Naive B cell (primary cell): ENCODE measurements at regions not wholly inside any gene's neighbourhood (a gene's known extent, or its start where the extent isn't known, plus 50 kb on each side); places are given as distances from the start of the nearest gene placed in this dataset.
"Not testable (repeated sequence)": the region's sequence is repeated elsewhere in the genome, so short reads cannot be mapped to it uniquely, and the experiment has no call there.

Source experiments
- ATAC-seq, 2 donors: fragments of 150-1000 bp; cut with Tn5 transposase; 2 replicates each; pipeline ENCODE4 v1.10.0; 2021; ENCODE audit warnings: low read depth in 2 of 2, mild to moderate bottlenecking in 2 of 2, moderate library complexity in 2 of 2
- DNase-seq: peaks from one replicate; pipeline ENCODE4 v3.0.0; 2022
- H3K27ac Mint-ChIP-seq, 6 donors: one replicate each; pipeline ENCODE4 v1.8.0; 2020 to 2022; ENCODE audit warnings: mild to moderate bottlenecking in 6 of 6, mixed read lengths in 6 of 6, moderate library complexity in 5 of 6, inconsistent platforms in 2 of 6
- H3K27me3 Mint-ChIP-seq, 3 donors: one replicate each; pipeline ENCODE4 v1.8.0; 2021 to 2022; ENCODE audit warnings: mixed read lengths in 3 of 3, mild to moderate bottlenecking in 1 of 3
- H3K36me3 Mint-ChIP-seq, 2 donors: one replicate each; pipeline ENCODE4 v1.8.0; 2020 to 2022; ENCODE audit warnings: mixed read lengths in 2 of 2, inconsistent platforms in 1 of 2, mild to moderate bottlenecking in 1 of 2
- H3K4me1 Mint-ChIP-seq, 3 donors: one replicate each; pipeline ENCODE4 v1.8.0; 2020 to 2022; ENCODE audit warnings: mixed read lengths in 3 of 3, inconsistent platforms in 1 of 3, mild to moderate bottlenecking in 1 of 3, moderate library complexity in 1 of 3
- H3K4me3 Mint-ChIP-seq, 8 donors: one replicate each; pipeline ENCODE4 v1.8.0; 2020 to 2022; ENCODE audit warnings: mild to moderate bottlenecking in 8 of 8, mixed read lengths in 8 of 8, moderate library complexity in 8 of 8, inconsistent platforms in 2 of 8
- H3K9me3 Mint-ChIP-seq, 7 donors: one replicate each; pipeline ENCODE4 v1.8.0; 2020 to 2022; ENCODE audit warnings: mixed read lengths in 7 of 7, mild to moderate bottlenecking in 5 of 7, inconsistent platforms in 2 of 7, moderate library complexity in 1 of 7

DNA sequence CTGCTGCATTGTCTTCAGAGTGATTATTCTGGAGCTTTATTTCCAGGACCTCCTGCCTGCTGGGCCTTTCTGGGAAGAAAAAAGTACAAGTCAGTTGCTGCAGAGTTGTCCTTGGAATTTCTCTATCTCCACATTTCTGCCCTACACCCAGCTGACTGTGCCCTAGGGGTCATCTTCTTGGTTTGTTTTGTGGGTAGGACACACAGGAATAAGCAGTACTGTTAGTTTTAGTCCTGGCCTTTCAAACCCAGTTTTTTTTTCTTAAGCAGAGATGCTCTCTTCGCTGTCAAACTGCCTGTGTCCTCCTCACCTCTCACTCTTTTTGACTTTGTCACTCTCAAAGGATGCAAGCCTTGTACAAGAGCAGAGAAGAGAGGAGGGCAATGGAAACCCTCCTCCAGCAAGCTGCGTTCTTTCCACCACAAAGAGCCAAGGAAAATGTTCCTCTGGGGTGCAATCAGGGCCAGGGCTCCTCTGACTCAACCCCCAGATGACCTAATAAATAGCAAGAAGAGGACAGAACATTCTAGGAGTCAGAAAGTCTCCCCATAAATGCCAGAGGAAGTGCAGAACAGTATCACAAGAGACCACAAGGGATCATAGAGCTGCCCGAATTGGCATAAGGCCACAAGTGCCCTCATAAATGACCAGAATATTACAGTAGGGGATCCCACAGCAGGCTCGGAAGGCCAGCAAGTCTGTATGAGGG is 186.2 kb downstream of the RCHY1 start:
- Mint-ChIP-seq H3K27ac (no peak overlapping the region), H3K9me3 (peaks cover 4 to 17% (median 9%) of the 10 kb centered on the region in 7 donors), H3K36me3 (peaks cover 7 to 8% of the 10 kb centered on the region in 2 donors), H3K27me3 (peaks cover 7 to 18% (median 12%) of the 10 kb centered on the region in 3 donors), H3K4me3 (no peak overlapping the region), H3K4me1 (no peaks in the 10 kb centered on the region)
- DNase-seq = no peak
- no peak for ATAC-seq

DNA sequence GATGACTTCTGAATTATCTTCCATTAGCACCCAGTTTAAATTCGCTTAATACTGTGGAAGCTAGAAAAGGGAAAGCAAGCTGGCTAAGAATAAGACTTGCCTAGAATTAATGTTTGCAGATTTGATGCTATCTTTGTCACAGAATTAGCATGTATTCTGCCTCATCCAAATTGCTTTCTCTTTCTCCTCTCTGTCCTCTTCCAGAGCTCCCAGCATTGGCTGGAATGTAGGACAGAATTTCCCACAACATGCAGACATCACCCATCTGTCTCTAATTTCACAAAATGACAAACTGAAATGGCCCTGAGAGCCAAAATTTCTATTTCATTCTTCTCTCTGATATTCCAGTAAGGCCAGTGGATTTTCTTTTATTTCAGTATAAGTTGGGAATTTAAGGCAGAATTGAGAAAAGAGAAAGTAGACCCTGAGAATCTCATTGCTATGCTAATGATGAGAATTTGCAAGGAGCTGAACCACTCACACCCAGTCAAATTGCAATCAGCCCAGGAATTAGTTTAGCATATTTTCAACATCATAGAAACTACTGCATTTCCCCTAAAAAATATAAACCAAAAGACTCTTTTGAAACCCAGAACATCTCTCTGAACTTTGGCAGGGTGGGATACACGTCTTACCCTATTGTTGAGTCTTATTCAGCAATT is 188.8 kb downstream of the RCHY1 start:
- Mint-ChIP-seq H3K27ac (no peak overlapping the region), H3K27me3 (peaks cover 10 to 24% (median 12%) of the 10 kb centered on the region in 3 donors), H3K36me3 (no peaks in the 10 kb centered on the region), H3K9me3 (peaks cover 0 to 6% (median 0%) of the 10 kb centered on the region in 7 donors), H3K4me3 (no peak overlapping the region), H3K4me1 (no peaks in the 10 kb centered on the region)
- DNase-seq = no peak
- ATAC-seq = no peak

- Mint-ChIP-seq H3K9me3 (peaks cover 2 to 27% (median 11%) of the 10 kb centered on the region in 7 donors), H3K27me3 (peaks cover 5 to 12% (median 5%) of the 10 kb centered on the region in 3 donors), H3K4me3 (no peak overlapping the region), H3K4me1 (no peaks in the 10 kb centered on the region), H3K27ac (no peak overlapping the region), H3K36me3 (peaks cover 4 to 5% of the 10 kb centered on the region in 2 donors)
- no peak for ATAC-seq
- no peak for DNase-seq
Measured at GRCh38 chr4:75321484-75321883, 192.7 kb downstream of the RCHY1 start.

DNA sequence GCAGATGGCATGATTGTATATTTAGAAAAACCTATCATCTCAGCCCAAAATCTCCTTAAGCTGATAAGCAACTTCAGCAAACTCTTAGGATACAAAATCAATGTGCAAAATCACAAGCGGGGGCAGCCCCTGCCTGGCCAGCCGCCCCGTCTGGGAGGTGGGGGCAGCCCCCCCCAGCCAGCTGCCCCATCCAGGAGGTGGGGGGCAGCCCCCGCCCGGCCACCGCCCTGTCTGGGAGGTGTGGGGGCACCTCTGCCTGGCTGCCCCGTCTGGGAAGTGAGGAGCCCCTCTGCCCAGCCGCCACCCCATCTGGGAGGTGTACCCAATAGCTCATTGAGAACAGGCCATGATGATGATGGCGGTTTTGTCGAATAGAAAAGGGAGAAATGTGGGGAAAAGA is 196.6 kb downstream of the RCHY1 start:
- peaks cover 11 to 61% (median 30%) of the 10 kb centered on the region in 7 donors for H3K9me3 Mint-ChIP-seq
- H3K27ac Mint-ChIP-seq, H3K4me1 Mint-ChIP-seq, ATAC-seq, DNase-seq, H3K4me3 Mint-ChIP-seq: not testable (repeated sequence)
- H3K36me3 Mint-ChIP-seq = peaks cover 4 to 21% of the 10 kb centered on the region in 2 donors
- H3K27me3 Mint-ChIP-seq = peaks cover under 1 to 30% (median 6%) of the 10 kb centered on the region in 3 donors

- ATAC-seq = no peak
- no peak overlapping the region for H3K27ac Mint-ChIP-seq
Measured at GRCh38 chr4:75308049-75308448, 206.2 kb downstream of the RCHY1 start.

DNA sequence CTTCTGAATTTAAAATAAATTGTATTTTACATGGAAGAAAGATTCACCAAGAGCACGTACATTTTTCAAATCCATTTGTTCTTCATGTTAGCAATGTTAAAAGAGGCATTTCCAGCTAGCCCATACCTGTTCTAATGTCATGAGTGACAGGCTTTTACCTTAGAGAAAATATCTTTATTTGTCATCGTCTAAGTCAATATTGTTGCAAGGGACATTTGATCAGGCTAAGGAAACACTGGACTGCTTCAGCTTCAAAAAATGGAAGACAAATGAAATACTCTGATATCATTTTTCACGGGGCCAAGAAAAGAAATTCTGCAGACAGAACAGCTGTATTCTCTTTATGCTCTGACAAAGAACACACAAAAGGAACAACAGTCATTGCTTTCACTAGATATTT is 207.7 kb downstream of the RCHY1 start:
- Mint-ChIP-seq H3K4me3 (no peak overlapping the region), H3K36me3 (peaks cover 0 to 15% of the 10 kb centered on the region in 2 donors), H3K4me1 (no peaks in the 10 kb centered on the region), H3K27ac (no peak overlapping the region), H3K27me3 (peaks cover 8 to 26% (median 13%) of the 10 kb centered on the region in 3 donors), H3K9me3 (peaks cover 4 to 17% (median 11%) of the 10 kb centered on the region in 7 donors)
- ATAC-seq (no peak), DNase-seq (no peak)

More at GRCh38 chr4:75308049-75308448, 206.2 kb downstream of the RCHY1 start:
- H3K36me3 Mint-ChIP-seq = peaks cover 0 to 13% of the 10 kb centered on the region in 2 donors
- H3K4me3 Mint-ChIP-seq = no peak overlapping the region
- no peaks in the 10 kb centered on the region for H3K4me1 Mint-ChIP-seq
- no peak for DNase-seq
- peaks cover 4 to 26% (median 9%) of the 10 kb centered on the region in 3 donors for H3K27me3 Mint-ChIP-seq
- peaks cover 1 to 29% (median 10%) of the 10 kb centered on the region in 7 donors for H3K9me3 Mint-ChIP-seq

GRCh38 chr4:75302648-75303047 is 211.6 kb downstream of the RCHY1 start:
- DNase-seq = no peak
- no peak for ATAC-seq
- peaks cover 9 to 44% (median 33%) of the 10 kb centered on the region in 3 donors for H3K27me3 Mint-ChIP-seq
- H3K4me1 Mint-ChIP-seq = no peaks in the 10 kb centered on the region
- peaks cover 0 to 20% (median 7%) of the 10 kb centered on the region in 7 donors for H3K9me3 Mint-ChIP-seq
- H3K27ac Mint-ChIP-seq = no peak overlapping the region
- H3K36me3 Mint-ChIP-seq = peaks cover 0 to 9% of the 10 kb centered on the region in 2 donors
- H3K4me3 Mint-ChIP-seq = no peak overlapping the region

GRCh38 chr4:75289914-75290582 is 224.2 kb downstream of the RCHY1 start:
- H3K9me3 Mint-ChIP-seq = peaks cover 0 to 5% (median 0%) of the 10 kb centered on the region in 7 donors
- H3K27me3 Mint-ChIP-seq = peaks cover 0 to 11% (median 4%) of the 10 kb centered on the region in 3 donors
- no peaks in the 10 kb centered on the region for H3K4me1 Mint-ChIP-seq
- ATAC-seq = peak; percentile 46 to 50
- no peak overlapping the region for H3K4me3 Mint-ChIP-seq
- no peak overlapping the region for H3K27ac Mint-ChIP-seq
- peak; percentile 30 for DNase-seq
- no peaks in the 10 kb centered on the region for H3K36me3 Mint-ChIP-seq

DNA sequence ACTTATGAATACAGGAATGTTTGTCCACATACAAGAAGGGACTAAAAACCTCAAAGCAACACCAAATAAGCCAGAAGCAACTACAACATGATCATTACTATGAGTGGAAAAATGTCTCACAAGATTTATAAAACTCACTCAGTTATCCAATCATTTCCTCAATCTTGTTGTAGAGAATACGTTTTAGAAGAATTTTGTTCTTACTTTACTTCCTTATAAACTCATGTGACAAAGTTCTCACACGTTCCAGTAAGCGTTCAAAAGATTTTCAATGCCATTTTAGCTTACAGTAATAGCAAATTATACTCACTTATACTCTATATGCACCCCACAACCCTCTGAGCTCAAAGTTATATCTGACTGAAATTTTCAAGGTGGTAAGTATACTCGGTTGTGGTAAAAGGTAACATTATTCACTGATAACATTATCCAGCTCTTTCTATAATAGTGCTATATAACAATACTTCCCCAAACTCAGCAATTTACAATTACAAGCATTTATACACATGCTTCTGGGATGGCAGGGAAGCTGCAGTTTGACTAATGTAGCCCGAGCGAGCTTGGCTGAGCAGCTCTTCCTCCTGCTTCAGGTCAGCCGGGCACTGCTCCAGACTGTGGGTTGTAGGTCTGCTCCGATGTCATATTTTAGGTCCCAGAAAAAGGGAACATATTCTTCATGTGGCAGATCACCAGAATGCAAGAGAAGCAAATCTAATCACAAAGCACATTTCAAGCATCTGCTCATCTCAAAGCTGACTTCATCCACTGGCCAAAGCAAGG is 226.3 kb downstream of the RCHY1 start:
- H3K36me3 Mint-ChIP-seq = no peaks in the 10 kb centered on the region
- DNase-seq (no peak), ATAC-seq (no peak)
- H3K27ac Mint-ChIP-seq = peak overlapping the region in 1 of 6 donors; percentile 6
- no peaks in the 10 kb centered on the region for H3K9me3 Mint-ChIP-seq
- H3K4me3 Mint-ChIP-seq = no peak overlapping the region
- no peaks in the 10 kb centered on the region for H3K4me1 Mint-ChIP-seq
- H3K27me3 Mint-ChIP-seq = peaks cover 0 to 13% (median 8%) of the 10 kb centered on the region in 3 donors

DNA sequence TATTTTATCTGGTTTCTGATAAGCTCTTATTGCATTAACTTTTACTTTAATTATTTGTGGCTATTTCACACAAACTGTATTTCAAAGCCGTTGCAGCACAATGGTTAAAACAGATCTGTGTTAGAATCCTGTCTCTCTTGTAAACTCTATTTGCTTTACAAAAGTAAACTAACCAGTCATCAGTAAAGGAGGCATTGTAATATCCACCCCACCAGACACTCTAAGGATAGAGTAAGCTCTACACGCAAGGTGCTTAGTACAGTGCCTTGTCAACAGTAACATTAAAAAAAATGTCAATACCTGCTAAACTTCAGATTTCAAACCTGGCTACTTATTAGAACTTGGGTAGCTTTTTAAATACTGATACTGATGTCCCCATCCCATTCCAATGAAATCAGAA is 228.4 kb downstream of the RCHY1 start:
- H3K9me3 Mint-ChIP-seq = no peaks in the 10 kb centered on the region
- no peaks in the 10 kb centered on the region for H3K4me1 Mint-ChIP-seq
- H3K27me3 Mint-ChIP-seq = peaks cover 0 to 13% (median 8%) of the 10 kb centered on the region in 3 donors
- H3K36me3 Mint-ChIP-seq = no peaks in the 10 kb centered on the region
- DNase-seq (no peak), ATAC-seq (no peak)
- H3K27ac Mint-ChIP-seq = no peak overlapping the region
- no peak overlapping the region for H3K4me3 Mint-ChIP-seq

DNA sequence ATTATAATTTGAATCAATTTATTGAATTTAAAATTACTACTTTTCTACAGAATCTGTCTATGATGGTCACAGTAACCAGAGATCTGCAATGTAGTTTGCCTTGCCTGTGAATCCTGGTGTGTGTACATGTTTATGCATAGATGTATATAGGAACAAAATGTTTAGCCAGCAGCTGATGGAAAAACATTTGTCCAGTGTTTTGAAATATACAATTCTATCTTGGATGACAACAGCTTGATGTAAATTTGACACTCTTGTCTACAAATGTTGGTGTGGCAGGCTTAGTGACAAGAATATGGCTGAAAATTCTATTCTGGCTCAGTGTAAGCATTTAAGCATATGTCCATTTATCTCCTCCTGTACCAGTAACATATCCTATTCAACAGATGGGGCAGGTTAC is 229.4 kb downstream of the RCHY1 start:
- DNase-seq (no peak), ATAC-seq (no peak)
- Mint-ChIP-seq H3K4me3 (no peak overlapping the region), H3K36me3 (no peaks in the 10 kb centered on the region), H3K4me1 (no peaks in the 10 kb centered on the region), H3K9me3 (peaks cover 0 to 5% (median 0%) of the 10 kb centered on the region in 7 donors), H3K27ac (no peak overlapping the region), H3K27me3 (peaks cover 0 to 12% (median 8%) of the 10 kb centered on the region in 3 donors)

DNA sequence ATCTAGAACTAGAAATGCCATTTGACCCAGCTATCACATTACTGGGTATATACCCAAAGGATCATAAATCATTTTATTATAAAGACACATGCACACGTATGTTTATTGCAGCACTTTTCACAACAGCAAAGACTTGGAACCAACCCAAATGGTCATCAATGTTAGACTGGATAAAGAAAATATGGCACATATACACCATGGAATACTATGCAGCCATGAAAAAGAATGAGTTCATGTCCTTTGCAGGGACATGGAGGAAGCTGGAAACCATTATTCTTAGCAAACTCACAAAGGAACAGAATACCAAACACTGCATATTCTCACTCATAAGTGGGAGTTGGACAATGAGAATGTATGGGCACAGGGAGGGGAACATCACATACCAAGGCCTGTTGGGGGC is 233.7 kb downstream of the RCHY1 start:
- H3K27ac Mint-ChIP-seq, ATAC-seq, H3K36me3 Mint-ChIP-seq, DNase-seq, H3K4me3 Mint-ChIP-seq, H3K4me1 Mint-ChIP-seq: not testable (repeated sequence)
- Mint-ChIP-seq H3K9me3 (peaks cover 0 to 12% (median 4%) of the 10 kb centered on the region in 7 donors), H3K27me3 (peaks cover 24 to 34% (median 26%) of the 10 kb centered on the region in 3 donors)

DNA sequence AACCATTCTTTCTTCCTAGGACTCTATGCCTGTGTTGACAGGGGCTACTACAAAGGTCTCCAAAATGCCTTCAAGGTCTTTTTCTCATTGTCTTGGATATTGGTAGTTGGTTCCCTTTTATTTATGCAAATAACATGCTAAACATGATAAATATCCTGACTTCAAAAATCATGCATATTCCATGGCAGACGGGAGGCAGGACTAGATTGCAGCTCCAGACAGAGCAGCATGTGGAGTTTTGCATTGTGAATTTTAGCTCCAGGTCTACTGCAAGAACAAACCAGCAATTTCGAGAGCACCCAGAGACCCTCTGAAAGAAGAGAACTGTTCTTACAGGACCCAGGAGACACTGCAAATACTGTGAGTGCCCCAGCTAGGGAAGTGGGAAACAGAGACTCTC is 254.9 kb downstream of the RCHY1 start:
- Mint-ChIP-seq H3K4me1 (peaks cover 0 to 6% (median 0%) of the 10 kb centered on the region in 3 donors), H3K27ac (no peak overlapping the region), H3K4me3 (no peak overlapping the region), H3K27me3 (peaks cover 17 to 20% (median 18%) of the 10 kb centered on the region in 3 donors), H3K9me3 (peaks cover 0 to 3% (median 0%) of the 10 kb centered on the region in 7 donors), H3K36me3 (no peaks in the 10 kb centered on the region)
- ATAC-seq = no peak
- no peak for DNase-seq
